ENCODE measurements at regions not wholly inside any gene's neighbourhood (a gene's known extent, or its start where the extent isn't known, plus 50 kb on each side); places are given as distances from the start of the nearest gene placed in this dataset.

GRCh38 chr14:101469382-101470247 is 91.7 kb upstream of the DIO3 start:
- TF ChIP-seq CTCF (conservative IDR thresholded peaks at IDR 0.05; ENCODE audit: low read depth in 2 of 2), result no peak
- TF ChIP-seq POLR2AphosphoS5 (IDR thresholded peaks at IDR 0.05; ENCODE audit: low read depth), result no peak
- TF ChIP-seq CREB1 (CRISPR knock-in tag; IDR thresholded peaks at IDR 0.05; ENCODE audit: low read depth), result no peak
- TF ChIP-seq EZH2 (IDR thresholded peaks at IDR 0.05; ENCODE audit: low read depth, unreplicated experiment), result no peak
- no peak for TF ChIP-seq REST (IDR thresholded peaks at IDR 0.05; ENCODE audit: unreplicated experiment)
- TF ChIP-seq ZNF331 (CRISPR knock-in tag; IDR thresholded peaks at IDR 0.05; ENCODE audit: low read depth), result no peak
